SK-N-MC (cell line): ENCODE measurements at regions not wholly inside any gene's neighbourhood (a gene's known extent, or its start where the extent isn't known, plus 50 kb on each side); places are given as distances from the start of the nearest gene placed in this dataset.

Experiments
- EZH2 ChIP-seq: fragments of 200-600 bp; sonication (generic); IDR thresholded peaks from one replicate; pipeline ENCODE4 v1.6.1; 2017; ENCODE audit warnings: antibody characterized with exemption
- POLR2AphosphoS5 ChIP-seq: IDR thresholded peaks from 2 replicates; pipeline ENCODE4 v1.6.1; 2012; ENCODE audit warnings: mild to moderate bottlenecking, low read depth, low read length, borderline replicate concordance

DNA sequence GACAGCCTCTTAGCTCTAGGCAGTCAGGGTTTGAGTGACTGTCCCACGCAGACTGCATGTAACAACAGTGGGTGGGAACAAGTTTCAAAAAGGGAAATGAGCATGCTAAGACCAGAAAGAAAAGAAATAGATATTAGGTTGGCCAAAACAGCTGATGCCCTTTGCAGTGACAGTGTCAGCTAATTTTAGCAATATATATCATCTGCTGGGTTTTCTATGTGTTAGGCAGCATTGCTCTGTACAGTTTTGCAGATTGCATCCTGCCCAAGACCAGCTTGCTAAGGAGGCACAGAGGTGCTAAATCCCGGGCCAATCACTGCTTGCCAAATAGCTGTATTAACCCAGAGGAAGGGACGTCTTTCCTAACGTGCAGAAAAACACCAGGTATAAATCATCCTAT, 541.9 kb upstream of the TBX3 start:
- no peak for TF ChIP-seq POLR2AphosphoS5
- no peak for TF ChIP-seq EZH2
